ENCODE measurements at regions not wholly inside any gene's neighbourhood (a gene's known extent, or its start where the extent isn't known, plus 50 kb on each side); places are given as distances from the start of the nearest gene placed in this dataset.
A peak's percentile ranks its signal among the peaks of the same experiment; 100 is the strongest.
"Not testable (repeated sequence)": the region's sequence is repeated elsewhere in the genome, so short reads cannot be mapped to it uniquely, and the experiment has no call there.

DNA sequence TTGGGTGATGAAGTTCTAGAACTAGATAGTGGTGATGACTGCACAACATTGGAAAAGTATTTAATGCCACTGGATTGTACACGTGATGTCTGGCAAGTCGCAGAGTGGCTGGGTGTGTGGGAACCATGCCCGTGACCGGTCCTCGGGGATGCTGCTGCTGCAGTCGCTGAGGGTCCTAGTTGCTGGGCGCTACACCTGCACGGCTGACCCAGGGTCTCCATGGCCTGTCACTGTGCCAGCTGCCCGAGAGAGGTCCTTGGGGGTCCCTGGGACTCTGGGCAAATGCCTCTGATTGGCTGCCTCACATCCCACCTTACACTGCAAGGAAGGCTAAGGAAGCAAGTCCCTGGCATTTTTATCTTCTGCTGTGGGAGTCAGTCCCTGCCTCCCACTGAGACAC lies 109.1 kb upstream of the PABPC3 start:
- DNase-seq (ENCODE audit: low read depth) = no peak
- TF ChIP-seq, protein P1, sequence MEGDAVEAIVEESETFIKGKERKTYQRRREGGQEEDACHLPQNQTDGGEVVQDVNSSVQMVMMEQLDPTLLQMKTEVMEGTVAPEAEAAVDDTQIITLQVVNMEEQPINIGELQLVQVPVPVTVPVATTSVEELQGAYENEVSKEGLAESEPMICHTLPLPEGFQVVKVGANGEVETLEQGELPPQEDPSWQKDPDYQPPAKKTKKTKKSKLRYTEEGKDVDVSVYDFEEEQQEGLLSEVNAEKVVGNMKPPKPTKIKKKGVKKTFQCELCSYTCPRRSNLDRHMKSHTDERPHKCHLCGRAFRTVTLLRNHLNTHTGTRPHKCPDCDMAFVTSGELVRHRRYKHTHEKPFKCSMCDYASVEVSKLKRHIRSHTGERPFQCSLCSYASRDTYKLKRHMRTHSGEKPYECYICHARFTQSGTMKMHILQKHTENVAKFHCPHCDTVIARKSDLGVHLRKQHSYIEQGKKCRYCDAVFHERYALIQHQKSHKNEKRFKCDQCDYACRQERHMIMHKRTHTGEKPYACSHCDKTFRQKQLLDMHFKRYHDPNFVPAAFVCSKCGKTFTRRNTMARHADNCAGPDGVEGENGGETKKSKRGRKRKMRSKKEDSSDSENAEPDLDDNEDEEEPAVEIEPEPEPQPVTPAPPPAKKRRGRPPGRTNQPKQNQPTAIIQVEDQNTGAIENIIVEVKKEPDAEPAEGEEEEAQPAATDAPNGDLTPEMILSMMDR (conservative IDR thresholded peaks at IDR 0.05; ENCODE audit: control insufficient read depth, insufficient read depth, low read depth, low read length) = no peak
- H3K4me3 ChIP-seq (ENCODE audit: control insufficient read depth, low read depth, low read length) = no peak overlapping the region

DNA sequence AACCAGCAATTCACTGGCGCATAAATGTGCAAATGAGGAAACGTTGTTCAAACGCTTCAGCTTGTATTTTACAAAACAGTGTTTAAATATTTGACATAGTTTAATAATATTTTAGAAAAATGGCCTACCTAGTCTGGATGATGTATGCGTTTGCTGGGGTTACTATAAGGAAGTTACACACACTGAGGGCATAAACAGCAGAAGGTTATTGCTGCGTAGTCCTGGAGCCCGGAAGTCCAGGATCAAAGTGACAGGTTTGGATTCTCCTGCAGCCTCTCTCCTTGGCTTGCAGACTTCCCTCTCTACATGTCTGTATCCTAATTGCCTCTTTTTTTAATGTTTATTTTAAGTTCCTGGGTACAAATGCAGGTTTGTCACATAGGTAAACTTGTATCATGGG lies 106.0 kb upstream of the PABPC3 start:
- DNase-seq (ENCODE audit: low read depth); H3K4me3 ChIP-seq (ENCODE audit: control insufficient read depth, low read depth, low read length): not testable (repeated sequence)

DNA sequence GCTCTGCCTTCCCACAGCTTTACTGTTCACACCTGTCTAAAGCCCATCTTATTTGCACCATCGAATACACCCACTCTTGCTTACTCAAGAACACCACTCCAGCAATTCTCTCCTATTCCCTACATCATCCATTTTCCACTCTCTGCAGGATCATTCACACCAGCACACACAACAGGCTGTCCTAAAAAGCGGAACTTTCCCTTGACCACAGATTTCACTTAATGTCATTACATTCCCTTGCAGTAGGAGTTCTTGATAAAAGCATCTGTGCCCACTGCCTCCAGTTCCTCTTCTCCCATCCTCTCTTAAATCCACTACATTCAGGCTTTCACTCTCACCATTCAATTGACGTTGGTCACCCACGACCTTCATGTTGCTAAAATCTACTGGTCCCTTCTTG lies 103.0 kb upstream of the PABPC3 start:
- H3K4me3 ChIP-seq (ENCODE audit: control insufficient read depth, low read depth, low read length); DNase-seq (ENCODE audit: low read depth): not testable (repeated sequence)

DNA sequence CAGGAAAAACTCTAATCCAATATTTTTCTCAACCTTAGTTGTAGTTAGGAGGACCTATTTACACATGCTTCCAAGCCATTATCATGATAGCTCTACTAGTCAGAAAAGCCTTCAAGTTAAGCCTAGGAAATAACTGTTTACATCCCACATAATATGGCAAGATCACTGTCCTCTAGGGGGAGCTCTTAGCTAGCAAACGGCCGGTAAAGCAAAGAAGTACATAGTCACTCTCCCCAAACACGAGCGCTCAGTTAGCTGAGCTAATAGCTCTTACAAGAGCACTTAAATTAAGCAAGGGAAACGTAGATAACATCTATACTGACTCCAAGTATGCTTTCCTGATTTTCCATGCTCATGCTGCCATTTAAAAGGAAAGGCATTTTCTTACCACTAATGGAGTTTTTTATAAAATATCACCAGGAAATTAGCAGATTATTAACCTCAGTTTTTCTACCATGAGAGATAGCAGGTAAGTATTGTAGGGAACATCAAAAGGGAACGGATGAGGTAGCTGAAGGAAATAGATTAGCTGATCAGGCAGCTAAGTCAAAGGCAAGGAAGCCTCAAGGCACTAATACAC lies 100.6 kb upstream of the PABPC3 start:
- no peak overlapping the region for H3K4me3 ChIP-seq (ENCODE audit: control insufficient read depth, low read depth, low read length)
- TF ChIP-seq, protein P1 (conservative IDR thresholded peaks at IDR 0.05; ENCODE audit: control insufficient read depth, insufficient read depth, low read depth, low read length) = peak; percentile 89
- DNase-seq (ENCODE audit: low read depth) = peak; percentile 84

DNA sequence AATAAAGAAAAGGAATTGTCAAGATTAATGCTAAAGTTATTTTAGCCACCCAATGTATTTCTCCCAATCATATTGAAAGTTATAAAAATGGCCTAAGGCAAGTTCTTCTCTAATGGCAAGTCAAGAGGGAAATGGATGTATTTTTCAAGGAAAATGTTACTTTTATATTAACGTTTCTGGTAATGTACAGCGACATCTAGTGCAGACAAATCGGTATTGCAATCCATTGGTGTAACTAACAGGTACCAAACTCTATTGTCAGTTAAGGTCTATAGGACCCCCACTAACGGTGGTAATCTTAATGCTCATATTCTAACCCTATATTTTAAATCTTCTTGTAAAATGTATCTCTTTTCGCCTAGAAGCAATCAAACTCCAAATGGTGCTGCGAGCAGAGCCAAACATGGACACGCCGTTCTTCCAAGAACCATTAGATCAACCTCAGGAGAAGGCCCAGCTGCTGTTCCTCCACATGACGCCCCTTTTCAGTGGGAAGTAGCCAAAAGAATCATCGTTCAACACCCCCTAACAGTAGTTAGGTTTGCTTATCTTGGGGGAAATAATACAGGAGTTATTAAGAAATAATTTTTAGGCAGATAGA lies 98.5 kb upstream of the PABPC3 start:
- DNase-seq (ENCODE audit: low read depth) = peak; percentile 42
- TF ChIP-seq, protein P1 (conservative IDR thresholded peaks at IDR 0.05; ENCODE audit: control insufficient read depth, insufficient read depth, low read depth, low read length) = peak; percentile 64
- H3K4me3 ChIP-seq (ENCODE audit: control insufficient read depth, low read depth, low read length) = no peak overlapping the region

DNA sequence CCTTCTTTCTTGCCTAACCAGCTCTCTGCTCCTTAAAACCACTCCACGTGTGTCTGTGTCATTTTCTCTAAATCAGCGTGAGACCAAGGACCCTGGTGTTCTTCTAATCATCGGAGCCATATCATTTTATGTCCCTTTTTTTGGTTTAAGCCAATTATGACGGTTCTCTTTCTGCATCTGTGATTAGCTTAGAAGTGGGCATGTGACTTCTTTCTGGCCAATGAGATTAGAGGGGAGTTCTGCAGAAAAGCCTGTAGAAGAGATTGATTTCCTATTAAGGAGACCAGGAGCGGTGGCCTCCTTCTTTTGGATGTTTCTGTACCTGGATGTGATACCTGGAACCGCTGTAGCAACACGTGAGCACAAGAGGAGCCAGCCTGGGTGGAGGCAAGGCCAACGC lies 97.5 kb upstream of the PABPC3 start:
- DNase-seq (ENCODE audit: low read depth) = no peak
- no peak overlapping the region for H3K4me3 ChIP-seq (ENCODE audit: control insufficient read depth, low read depth, low read length)
- TF ChIP-seq, protein P1 (conservative IDR thresholded peaks at IDR 0.05; ENCODE audit: control insufficient read depth, insufficient read depth, low read depth, low read length) = no peak

DNA sequence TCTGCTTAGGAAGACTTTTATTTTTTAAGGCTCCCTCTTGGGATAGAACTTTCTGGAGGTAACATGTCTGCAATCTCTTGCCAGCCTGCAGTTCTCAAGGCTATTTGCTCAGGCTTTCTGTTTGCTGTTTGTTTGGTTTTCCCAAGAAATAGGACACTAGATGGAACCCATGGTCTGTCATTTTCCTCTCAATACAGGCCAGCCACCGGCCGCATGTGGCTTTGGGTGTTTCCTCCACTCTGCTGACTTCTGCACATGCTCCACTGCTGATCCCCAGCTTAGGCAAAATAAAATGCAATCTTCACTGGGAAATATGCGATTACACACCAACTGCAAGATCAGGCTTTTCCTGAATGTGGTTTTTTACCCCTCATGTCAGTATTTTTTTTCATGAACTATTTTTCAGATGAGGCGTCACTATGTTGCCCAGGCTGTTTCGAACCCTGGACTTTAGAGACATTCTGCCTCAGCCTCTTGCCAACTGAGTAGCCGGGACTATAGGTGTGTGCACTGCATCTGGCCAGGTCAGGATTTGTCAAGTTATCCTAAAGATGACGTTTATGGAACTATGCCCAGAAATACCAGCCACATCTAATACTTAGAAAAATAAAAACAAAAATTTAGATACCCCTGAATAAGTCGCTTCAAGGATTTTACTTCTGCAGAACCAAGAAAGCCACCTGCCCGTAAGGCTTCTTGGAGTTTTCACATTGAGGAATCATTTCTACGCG lies 94.3 kb upstream of the PABPC3 start:
- TF ChIP-seq, protein P1 (conservative IDR thresholded peaks at IDR 0.05; ENCODE audit: control insufficient read depth, insufficient read depth, low read depth, low read length) = no peak
- no peak overlapping the region for H3K4me3 ChIP-seq (ENCODE audit: control insufficient read depth, low read depth, low read length)
- no peak for DNase-seq (ENCODE audit: low read depth)

DNA sequence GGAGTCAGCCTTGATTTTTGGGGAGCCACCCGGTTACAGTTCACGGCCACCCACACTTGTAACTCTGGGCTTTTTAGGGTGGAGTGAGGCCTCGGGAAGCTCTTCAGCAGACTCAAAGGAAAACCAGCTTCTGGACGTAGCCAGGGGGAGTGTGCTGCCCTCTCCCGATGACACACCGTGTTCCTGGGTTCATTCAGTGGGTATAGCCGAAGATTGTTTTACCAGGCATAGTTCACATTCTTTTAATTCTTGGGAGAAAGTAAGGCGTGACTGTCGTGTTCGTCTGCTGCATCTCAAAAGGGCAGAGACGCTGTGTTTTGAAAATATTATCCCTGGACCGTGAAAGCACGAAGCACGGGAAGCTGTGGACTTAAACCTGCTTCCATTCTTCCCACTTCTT lies 93.6 kb upstream of the PABPC3 start:
- not testable (repeated sequence) for H3K4me3 ChIP-seq (ENCODE audit: control insufficient read depth, low read depth, low read length); DNase-seq (ENCODE audit: low read depth)

DNA sequence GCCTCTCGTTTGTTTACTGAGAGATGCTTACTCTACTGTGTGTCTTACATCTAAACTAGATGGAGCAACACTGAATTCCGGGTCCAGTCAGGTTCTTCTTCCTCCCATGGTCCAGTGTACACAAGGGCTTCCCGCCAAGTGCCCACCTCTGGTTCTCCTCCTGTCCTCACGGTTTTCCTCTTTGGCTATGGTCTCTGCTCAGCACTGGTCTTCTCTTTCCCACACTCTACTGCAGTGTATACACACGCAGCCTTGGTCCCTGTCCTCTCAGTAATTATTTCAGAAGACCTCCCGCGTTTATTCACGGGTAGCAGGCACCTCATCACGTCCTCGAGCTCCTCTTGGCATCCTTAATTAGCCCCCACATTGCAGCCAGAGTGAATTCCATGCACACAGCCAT lies 91.4 kb upstream of the PABPC3 start:
- H3K4me3 ChIP-seq (ENCODE audit: control insufficient read depth, low read depth, low read length); DNase-seq (ENCODE audit: low read depth): not testable (repeated sequence)

Data from fibroblast of mammary gland (primary cell).